ENCODE measurements at regions not wholly inside any gene's neighbourhood (a gene's known extent, or its start where the extent isn't known, plus 50 kb on each side); places are given as distances from the start of the nearest gene placed in this dataset.
"Not testable (repeated sequence)": the region's sequence is repeated elsewhere in the genome, so short reads cannot be mapped to it uniquely, and the experiment has no call there.

- DNase-seq: not testable (repeated sequence)
Observed at GRCh38 chr4:79659308-79659870, 251.4 kb upstream of the GK2 start.

GRCh38 chr4:79657379-79657778, 249.4 kb upstream of the GK2 start:
- no peak for DNase-seq

GRCh38 chr4:79653871-79654270, 245.8 kb upstream of the GK2 start:
- no peak for DNase-seq

GRCh38 chr4:79652738-79653137, 244.7 kb upstream of the GK2 start:
- no peak for DNase-seq

GRCh38 chr4:79652232-79652631, 244.2 kb upstream of the GK2 start:
- DNase-seq: no peak

- no peak for DNase-seq
Observed at GRCh38 chr4:79651456-79651855, 243.4 kb upstream of the GK2 start.

- no peak for DNase-seq
Observed at GRCh38 chr4:79650794-79651431, 242.9 kb upstream of the GK2 start.

- DNase-seq: no peak
Observed at GRCh38 chr4:79650217-79650616, 242.2 kb upstream of the GK2 start.

GRCh38 chr4:79645942-79646341, 237.9 kb upstream of the GK2 start:
- no peak for DNase-seq

GRCh38 chr4:79638735-79639134, 230.7 kb upstream of the GK2 start:
- no peak for DNase-seq

- no peak for DNase-seq
Observed at GRCh38 chr4:79636991-79637390, 229.0 kb upstream of the GK2 start.

GRCh38 chr4:79634111-79634510, 226.1 kb upstream of the GK2 start:
- no peak for DNase-seq

- no peak for DNase-seq
Observed at GRCh38 chr4:79632114-79632513, 224.1 kb upstream of the GK2 start.

- no peak for DNase-seq
Observed at GRCh38 chr4:79626611-79627010, 218.6 kb upstream of the GK2 start.

GRCh38 chr4:79626101-79626500, 218.1 kb upstream of the GK2 start:
- no peak for DNase-seq

- DNase-seq: no peak
Observed at GRCh38 chr4:79625361-79625760, 217.3 kb upstream of the GK2 start.

- no peak for DNase-seq
Observed at GRCh38 chr4:79623021-79623870, 215.2 kb upstream of the GK2 start.

- DNase-seq: no peak
Observed at GRCh38 chr4:79621061-79621460, 213.0 kb upstream of the GK2 start.

GRCh38 chr4:79620617-79621016, 212.6 kb upstream of the GK2 start:
- DNase-seq: no peak

- no peak for DNase-seq
Observed at GRCh38 chr4:79613269-79613935, 205.4 kb upstream of the GK2 start.

- no peak for DNase-seq
Observed at GRCh38 chr4:79611026-79611425, 203.0 kb upstream of the GK2 start.

GRCh38 chr4:79609817-79610216, 201.8 kb upstream of the GK2 start:
- DNase-seq: no peak

GRCh38 chr4:79607979-79608378, 200.0 kb upstream of the GK2 start:
- DNase-seq: no peak

GRCh38 chr4:79604152-79604551, 196.1 kb upstream of the GK2 start:
- no peak for DNase-seq

Measured in Kasumi-1 (cell line).